GM23338 (cell line): ENCODE measurements at regions not wholly inside any gene's neighbourhood (a gene's known extent, or its start where the extent isn't known, plus 50 kb on each side); places are given as distances from the start of the nearest gene placed in this dataset.

Experiments
- ATAC-seq: fragments of 200-7000 bp; cut with Tn5 transposase; 3 replicates; pipeline ENCODE4 v1.9.1; 2020
- DNase-seq: peaks from one replicate; pipeline ENCODE4 v3.0.0-alpha.2; 2015; ENCODE audit warnings: low spot score
- H2AFZ ChIP-seq: fragments of 200-600 bp; sonication (generic); 2 replicates; pipeline ENCODE4 v1.8.0; 2016; ENCODE audit warnings: antibody characterized with exemption, mild to moderate bottlenecking, moderate library complexity
- H3F3A ChIP-seq: fragments of 200-600 bp; sonication (generic); replicated peaks from 2 replicates; pipeline ENCODE4 v1.8.0; 2017; ENCODE audit warnings: antibody characterized with exemption, mixed run types, low read depth
- H3K27ac ChIP-seq: fragments of 200-600 bp; sonication (generic); 2 replicates; pipeline ENCODE4 v1.6.1; 2016; ENCODE audit warnings: low read depth
- H3K27me3 ChIP-seq: fragments of 200-600 bp; sonication (generic); 2 replicates; pipeline ENCODE4 v1.8.0; 2016; ENCODE audit warnings: mild to moderate bottlenecking, mixed run types, moderate library complexity; ENCODE audit not compliant: insufficient read depth
- H3K36me3 ChIP-seq: fragments of 200-600 bp; sonication (generic); 2 replicates; pipeline ENCODE4 v1.8.0; 2016; ENCODE audit warnings: mild to moderate bottlenecking; ENCODE audit not compliant: insufficient read depth
- H3K4me1 ChIP-seq: fragments of 200-600 bp; sonication (generic); 2 replicates; pipeline ENCODE4 v1.8.0; 2016; ENCODE audit warnings: mild to moderate bottlenecking, moderate library complexity; ENCODE audit not compliant: insufficient read depth
- H3K4me2 ChIP-seq: fragments of 200-600 bp; sonication (generic); 2 replicates; pipeline ENCODE4 v1.7.1; 2017; ENCODE audit warnings: mixed run types
- H3K4me3 ChIP-seq: fragments of 200-600 bp; sonication (generic); 2 replicates; pipeline ENCODE4 v1.6.1; 2016; ENCODE audit warnings: mixed run types
- H3K79me2 ChIP-seq: fragments of 200-600 bp; sonication (generic); replicated peaks from 2 replicates; pipeline ENCODE4 v1.8.0; 2017; ENCODE audit warnings: mild to moderate bottlenecking; ENCODE audit not compliant: insufficient read depth
- H3K9me2 ChIP-seq: fragments of 200-600 bp; sonication (generic); 2 replicates; pipeline ENCODE4 v1.8.0; 2017; ENCODE audit not compliant: insufficient read depth
- H4K20me1 ChIP-seq: fragments of 200-600 bp; sonication (generic); replicated peaks from 2 replicates; pipeline ENCODE4 v1.8.0; 2017; ENCODE audit warnings: mild to moderate bottlenecking; ENCODE audit not compliant: insufficient read depth
- H3K27ac Mint-ChIP-seq: 2 replicates; pipeline ENCODE4 v1.8.0; 2020; ENCODE audit warnings: inconsistent platforms, mild to moderate bottlenecking, moderate library complexity, mixed read lengths
- H3K27me3 Mint-ChIP-seq: 3 replicates; pipeline ENCODE4 v1.8.0; 2022; ENCODE audit warnings: low read depth, mild to moderate bottlenecking, moderate library complexity, mixed read lengths, inconsistent platforms; ENCODE audit not compliant: insufficient read depth, poor library complexity
- H3K36me3 Mint-ChIP-seq: 3 replicates; pipeline ENCODE4 v1.8.0; 2021; ENCODE audit warnings: low read depth, mild to moderate bottlenecking, inconsistent platforms, moderate library complexity, mixed read lengths
- H3K4me1 Mint-ChIP-seq: 3 replicates; pipeline ENCODE4 v1.8.0; 2020; ENCODE audit warnings: mild to moderate bottlenecking, inconsistent platforms, mixed read lengths
- H3K4me3 Mint-ChIP-seq: 3 replicates; pipeline ENCODE4 v1.8.0; 2021; ENCODE audit warnings: moderate library complexity, mild to moderate bottlenecking, inconsistent platforms, mixed read lengths
- H3K9me3 Mint-ChIP-seq: 3 replicates; pipeline ENCODE4 v1.8.0; 2020; ENCODE audit warnings: moderate library complexity, mild to moderate bottlenecking, inconsistent platforms, mixed read lengths
- CREB1 ChIP-seq: fragments of 250-450 bp; sonication (Bioruptor Pico); IDR thresholded peaks from 2 replicates; pipeline ENCODE4 v1.5.0; 2020; ENCODE audit warnings: low read depth, mild to moderate bottlenecking, moderate library complexity
- CTCF ChIP-seq, 2 experiments: fragments of 200-600 bp in 1 of 2; sonication (generic) in 1 of 2; conservative IDR thresholded peaks; 2 replicates each; pipeline versions ENCODE4 v1.5.1 to v1.6.1; 2016 to 2017; ENCODE audit warnings: antibody characterized with exemption in 2 of 2, low read depth in 2 of 2, mild to moderate bottlenecking in 2 of 2, moderate library complexity in 1 of 2
- ETS1 ChIP-seq: IDR thresholded peaks from 2 replicates; pipeline ENCODE4 v1.6.1; 2016; ENCODE audit warnings: antibody characterized with exemption
- EZH2 ChIP-seq: fragments of 200-600 bp; sonication (generic); IDR thresholded peaks from one replicate; pipeline ENCODE4 v1.8.0; 2017; ENCODE audit warnings: antibody characterized with exemption, mild to moderate bottlenecking, low read depth; ENCODE audit not compliant: unreplicated experiment
- EZH2phosphoT487 ChIP-seq: fragments of 200-600 bp; sonication (generic); IDR thresholded peaks from one replicate; pipeline ENCODE4 v1.8.1; 2018; ENCODE audit warnings: antibody characterized with exemption; ENCODE audit not compliant: unreplicated experiment
- JUNB ChIP-seq: IDR thresholded peaks from one replicate; pipeline ENCODE4 v1.6.1; 2016; ENCODE audit warnings: antibody characterized with exemption; ENCODE audit not compliant: unreplicated experiment
- NANOG ChIP-seq: IDR thresholded peaks from 2 replicates; pipeline ENCODE4 v1.6.1; 2016; ENCODE audit warnings: antibody characterized with exemption, borderline replicate concordance
- POLR2AphosphoS5 ChIP-seq: IDR thresholded peaks from 2 replicates; pipeline ENCODE4 v1.6.1; 2016; ENCODE audit warnings: antibody characterized with exemption, low read depth
- REST ChIP-seq: IDR thresholded peaks from one replicate; pipeline ENCODE4 v1.6.1; 2018; ENCODE audit warnings: antibody characterized with exemption; ENCODE audit not compliant: unreplicated experiment
- STAT1 ChIP-seq: IDR thresholded peaks from one replicate; pipeline ENCODE4 v1.6.1; 2016; ENCODE audit warnings: antibody characterized with exemption; ENCODE audit not compliant: unreplicated experiment
- ZNF114 ChIP-seq: fragments of 250-450 bp; sonication (Bioruptor Pico); IDR thresholded peaks from 2 replicates; pipeline ENCODE4 v1.5.0; 2020; ENCODE audit warnings: mild to moderate bottlenecking, moderate library complexity
- ZNF331 ChIP-seq: fragments of 250-450 bp; sonication (Bioruptor Pico); IDR thresholded peaks from 2 replicates; pipeline ENCODE4 v1.5.0; 2020; ENCODE audit warnings: low read depth, mild to moderate bottlenecking, moderate library complexity
- ZNF462 ChIP-seq: fragments of 250-450 bp; sonication (Bioruptor Pico); IDR thresholded peaks from 2 replicates; pipeline ENCODE4 v1.5.0; 2020; ENCODE audit warnings: mild to moderate bottlenecking, moderate library complexity

- H3K9me3 Mint-ChIP-seq, result no peaks in the 10 kb centered on the region; the same call in 2 of the 3 replicates
- H3K4me1 Mint-ChIP-seq, result no peaks in the 10 kb centered on the region
- Histone ChIP-seq H3K36me3 (no peaks in the 10 kb centered on the region), H3K27ac (no peak overlapping the region), H3K79me2 (no peaks in the 10 kb centered on the region), H4K20me1 (no peaks in the 10 kb centered on the region), H2AFZ (no peak overlapping the region), H3K4me2 (no peak overlapping the region), H3K27me3 (no peaks in the 10 kb centered on the region), H3F3A (no peaks in the 10 kb centered on the region), H3K9me2 (peaks cover 2% of the 10 kb centered on the region; the same call in 1 of the 2 replicates), H3K4me1 (no peaks in the 10 kb centered on the region), H3K4me3 (no peak overlapping the region)
- peaks cover 2% of the 10 kb centered on the region for H3K27me3 Mint-ChIP-seq
- H3K27ac Mint-ChIP-seq, result no peak overlapping the region
- H3K36me3 Mint-ChIP-seq, result no peaks in the 10 kb centered on the region
- DNase-seq (no peak), ATAC-seq (no peak)
- TF ChIP-seq POLR2AphosphoS5, result no peak
- no peak for TF ChIP-seq ZNF462 (CRISPR knock-in tag)
- TF ChIP-seq REST, result no peak
- TF ChIP-seq EZH2, result no peak
- TF ChIP-seq JUNB, result no peak
- no peak for TF ChIP-seq ETS1
- TF ChIP-seq ZNF114 (CRISPR knock-in tag), result no peak
- no peak for TF ChIP-seq STAT1
- no peak for TF ChIP-seq CREB1 (CRISPR knock-in tag)
- TF ChIP-seq NANOG, result no peak
- no peak for TF ChIP-seq CTCF (conservative IDR thresholded peaks at IDR 0.05; ENCODE audit: low read depth in 2 of 2)
- no peak for TF ChIP-seq ZNF331 (CRISPR knock-in tag)
- TF ChIP-seq EZH2phosphoT487, result no peak
- no peak overlapping the region for H3K4me3 Mint-ChIP-seq
Measured at GRCh38 chr3:132789959-132790358, 67.8 kb upstream of the NPHP3 start.
